Mesodermal cell (in vitro differentiated cells): ENCODE measurements at regions not wholly inside any gene's neighbourhood (a gene's known extent, or its start where the extent isn't known, plus 50 kb on each side); places are given as distances from the start of the nearest gene placed in this dataset.

Source experiments
- H3K27ac ChIP-seq: 2 replicates; pipeline ENCODE4 v1.7.0; 2013; ENCODE audit warnings: mild to moderate bottlenecking, low read depth, low read length, moderate library complexity; ENCODE audit not compliant: severe bottlenecking
- H3K36me3 ChIP-seq: 2 replicates; pipeline ENCODE4 v1.7.1; 2013; ENCODE audit warnings: mild to moderate bottlenecking, low read length, moderate library complexity; ENCODE audit not compliant: control insufficient read depth, insufficient read depth
- H3K4me1 ChIP-seq: one replicate; pipeline ENCODE4 v1.7.1; 2013; ENCODE audit warnings: mild to moderate bottlenecking, low read length; ENCODE audit not compliant: insufficient read depth, control insufficient read depth, poor library complexity, severe bottlenecking
- H3K4me3 ChIP-seq: 2 replicates; pipeline ENCODE4 v1.7.0; 2013; ENCODE audit warnings: low read length, control low read depth, mild to moderate bottlenecking; ENCODE audit not compliant: insufficient read depth, poor library complexity, severe bottlenecking; ENCODE audit errors: extremely low read depth
- H3K9me3 ChIP-seq: 2 replicates; pipeline ENCODE4 v1.7.1; 2013; ENCODE audit warnings: mild to moderate bottlenecking, low read length, moderate library complexity; ENCODE audit not compliant: control insufficient read depth
- WGBS, 2 experiments: methylation state at CpG; one replicate each; pipeline ENCODE4 v1.1.5; 2013; ENCODE audit warnings: missing lambda C conversion rate in 2 of 2; ENCODE audit not compliant: insufficient coverage in 2 of 2; 5-methylcytosine and 5-hydroxymethylcytosine counted together

- 100% methylated on average over 1 of the region's 2 CpGs; no CpG with 5 or more reads in 1 of the 2 experiments for WGBS, 2 experiments
- H3K4me3 ChIP-seq = no peak overlapping the region
- peak overlapping the region; percentile 25 for H3K27ac ChIP-seq
- H3K4me1 ChIP-seq = no peaks in the 10 kb centered on the region
- H3K36me3 ChIP-seq = no peaks in the 10 kb centered on the region
- no peaks in the 10 kb centered on the region for H3K9me3 ChIP-seq
Measured at GRCh38 chr6:119446609-119447008, 97.0 kb upstream of the MAN1A1 start.

GRCh38 chr6:119446115-119446554 lies 96.6 kb upstream of the MAN1A1 start:
- Histone ChIP-seq H3K4me3 (no peak overlapping the region), H3K9me3 (no peaks in the 10 kb centered on the region), H3K4me1 (no peaks in the 10 kb centered on the region), H3K27ac (peak overlapping the region; percentile 25), H3K36me3 (no peaks in the 10 kb centered on the region)
- 100% methylated on average over 1 of the region's 1 CpG for WGBS, 2 experiments

- Histone ChIP-seq H3K4me3 (no peak overlapping the region), H3K36me3 (no peaks in the 10 kb centered on the region), H3K4me1 (no peaks in the 10 kb centered on the region), H3K27ac (no peak overlapping the region), H3K9me3 (no peaks in the 10 kb centered on the region)
- WGBS, 2 experiments = 79 to 88% methylated on average over 4 of the region's 4 CpGs
Measured at GRCh38 chr6:119445666-119446065, 96.1 kb upstream of the MAN1A1 start.

GRCh38 chr6:119444642-119445557 lies 95.3 kb upstream of the MAN1A1 start:
- WGBS, 2 experiments = 80% methylated on average over 1 of the region's 4 CpGs; no CpG with 5 or more reads in 1 of the 2 experiments
- no peak overlapping the region for H3K4me3 ChIP-seq

GRCh38 chr6:119443993-119444641 lies 94.6 kb upstream of the MAN1A1 start:
- no peaks in the 10 kb centered on the region for H3K4me1 ChIP-seq
- H3K4me3 ChIP-seq = no peak overlapping the region
- no peaks in the 10 kb centered on the region for H3K9me3 ChIP-seq
- 79 to 86% methylated on average over 5 to 6 of the region's 7 CpGs for WGBS, 2 experiments
- no peaks in the 10 kb centered on the region for H3K36me3 ChIP-seq
- H3K27ac ChIP-seq = no peak overlapping the region

More at GRCh38 chr6:119444642-119445557, 95.3 kb upstream of the MAN1A1 start:
- Histone ChIP-seq H3K9me3 (no peaks in the 10 kb centered on the region), H3K27ac (no peak overlapping the region), H3K36me3 (no peaks in the 10 kb centered on the region), H3K4me1 (no peaks in the 10 kb centered on the region)

- Histone ChIP-seq H3K36me3 (no peaks in the 10 kb centered on the region), H3K9me3 (no peaks in the 10 kb centered on the region), H3K4me1 (no peaks in the 10 kb centered on the region), H3K4me3 (no peak overlapping the region), H3K27ac (no peak overlapping the region)
- WGBS, 2 experiments = 82 to 87% methylated on average over 7 to 8 of the region's 9 CpGs
Measured at GRCh38 chr6:119442776-119443184, 93.2 kb upstream of the MAN1A1 start.

- Histone ChIP-seq H3K9me3 (no peaks in the 10 kb centered on the region), H3K4me1 (no peaks in the 10 kb centered on the region), H3K36me3 (no peaks in the 10 kb centered on the region), H3K4me3 (no peak overlapping the region), H3K27ac (no peak overlapping the region)
- WGBS, 2 experiments = 91 to 94% methylated on average over 31 to 35 of the region's 37 CpGs
Measured at GRCh38 chr6:119440953-119441352, 91.4 kb upstream of the MAN1A1 start.

GRCh38 chr6:119436583-119436982 lies 87.0 kb upstream of the MAN1A1 start:
- WGBS, 2 experiments = 74 to 90% methylated on average over 3 of the region's 3 CpGs
- no peaks in the 10 kb centered on the region for H3K9me3 ChIP-seq
- H3K4me3 ChIP-seq = no peak overlapping the region
- H3K27ac ChIP-seq = no peak overlapping the region
- H3K4me1 ChIP-seq = no peaks in the 10 kb centered on the region
- no peaks in the 10 kb centered on the region for H3K36me3 ChIP-seq

- H3K4me3 ChIP-seq = no peak overlapping the region
- no peaks in the 10 kb centered on the region for H3K9me3 ChIP-seq
- no peaks in the 10 kb centered on the region for H3K4me1 ChIP-seq
- H3K27ac ChIP-seq = no peak overlapping the region
- H3K36me3 ChIP-seq = no peaks in the 10 kb centered on the region
- no CpG with 5 or more reads among the region's 1 CpG for WGBS, 2 experiments
Measured at GRCh38 chr6:119431799-119432198, 82.2 kb upstream of the MAN1A1 start.

GRCh38 chr6:119430805-119431204 lies 81.2 kb upstream of the MAN1A1 start:
- H3K4me1 ChIP-seq = no peaks in the 10 kb centered on the region
- WGBS, 2 experiments = 90 to 100% methylated on average over 1 of the region's 1 CpG
- no peaks in the 10 kb centered on the region for H3K9me3 ChIP-seq
- H3K4me3 ChIP-seq = no peak overlapping the region
- no peak overlapping the region for H3K27ac ChIP-seq
- H3K36me3 ChIP-seq = no peaks in the 10 kb centered on the region

GRCh38 chr6:119428633-119429032 lies 79.1 kb upstream of the MAN1A1 start:
- no peaks in the 10 kb centered on the region for H3K4me1 ChIP-seq
- H3K27ac ChIP-seq = no peak overlapping the region
- H3K36me3 ChIP-seq = no peaks in the 10 kb centered on the region
- H3K9me3 ChIP-seq = no peaks in the 10 kb centered on the region
- no peak overlapping the region for H3K4me3 ChIP-seq
